ENCODE measurements at regions not wholly inside any gene's neighbourhood (a gene's known extent, or its start where the extent isn't known, plus 50 kb on each side); places are given as distances from the start of the nearest gene placed in this dataset.
"Not testable (repeated sequence)": the region's sequence is repeated elsewhere in the genome, so short reads cannot be mapped to it uniquely, and the experiment has no call there.

DNA sequence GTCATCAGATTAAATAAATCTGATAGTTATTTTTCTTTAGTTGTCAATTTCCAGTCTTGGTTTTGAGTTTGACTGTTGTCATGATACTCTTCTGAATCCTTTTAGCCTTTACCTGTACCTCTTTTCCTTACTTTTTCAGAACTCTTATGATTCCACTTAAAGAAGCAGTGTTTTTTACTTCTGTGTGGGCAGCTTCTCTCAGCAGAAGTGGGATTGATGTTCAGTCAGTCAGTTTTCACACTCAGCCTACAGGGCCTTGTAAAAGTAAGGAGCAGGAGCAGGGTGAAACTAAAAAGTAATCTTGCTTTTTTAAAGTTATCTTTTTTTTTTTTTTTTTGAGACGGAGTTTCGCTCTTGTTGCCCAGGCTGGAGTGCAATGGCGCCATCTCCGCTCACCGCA is 75.1 kb downstream of the HAUS1 start:
- DNase-seq: no peak

GRCh38 chr18:46182633-46183358 is 78.6 kb downstream of the HAUS1 start:
- DNase-seq: no peak

GRCh38 chr18:46184296-46184695 is 80.1 kb downstream of the HAUS1 start:
- not testable (repeated sequence) for DNase-seq

DNA sequence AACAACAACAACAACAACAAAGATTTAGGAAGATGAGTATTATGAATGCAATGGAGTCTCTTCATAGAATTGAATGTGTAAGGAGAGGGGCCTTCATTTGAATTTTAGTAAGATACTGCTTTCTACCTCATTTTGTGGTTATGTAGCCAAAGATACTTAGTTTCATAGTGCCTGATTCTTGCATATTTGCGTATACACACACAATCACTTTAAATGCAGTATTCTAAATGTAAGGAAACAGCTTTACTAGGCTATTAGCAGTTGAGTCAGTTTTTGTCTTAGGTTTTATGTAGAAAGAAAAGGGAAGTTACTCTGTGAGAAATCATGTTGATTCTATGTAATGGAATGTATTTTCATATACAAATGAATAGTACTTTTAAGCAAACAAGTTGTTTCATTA is 80.5 kb downstream of the HAUS1 start:
- DNase-seq: no peak

DNA sequence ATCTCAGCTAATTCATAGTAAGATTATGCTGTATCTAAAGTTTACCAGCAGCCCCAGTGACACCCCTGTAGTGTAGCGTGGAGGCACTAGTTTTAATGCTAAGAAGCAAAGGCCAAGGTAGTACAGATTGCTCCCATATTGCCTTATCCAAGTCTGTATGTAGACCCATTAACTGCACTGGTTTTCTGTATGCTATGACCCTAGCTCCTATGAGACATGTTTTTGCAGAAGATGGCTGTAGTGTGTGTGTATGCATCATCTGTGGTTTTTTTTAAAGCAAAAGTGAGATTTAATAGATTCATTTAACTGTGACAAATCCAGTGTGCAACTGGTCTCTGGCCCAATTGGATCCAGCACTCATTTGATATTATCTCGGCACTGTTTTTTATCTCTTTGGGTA is 86.5 kb downstream of the HAUS1 start:
- no peak for DNase-seq

GRCh38 chr18:46196627-46197243 is 92.5 kb downstream of the HAUS1 start:
- no peak for DNase-seq

GRCh38 chr18:46199515-46200147 is 95.4 kb downstream of the HAUS1 start:
- DNase-seq: no peak

DNA sequence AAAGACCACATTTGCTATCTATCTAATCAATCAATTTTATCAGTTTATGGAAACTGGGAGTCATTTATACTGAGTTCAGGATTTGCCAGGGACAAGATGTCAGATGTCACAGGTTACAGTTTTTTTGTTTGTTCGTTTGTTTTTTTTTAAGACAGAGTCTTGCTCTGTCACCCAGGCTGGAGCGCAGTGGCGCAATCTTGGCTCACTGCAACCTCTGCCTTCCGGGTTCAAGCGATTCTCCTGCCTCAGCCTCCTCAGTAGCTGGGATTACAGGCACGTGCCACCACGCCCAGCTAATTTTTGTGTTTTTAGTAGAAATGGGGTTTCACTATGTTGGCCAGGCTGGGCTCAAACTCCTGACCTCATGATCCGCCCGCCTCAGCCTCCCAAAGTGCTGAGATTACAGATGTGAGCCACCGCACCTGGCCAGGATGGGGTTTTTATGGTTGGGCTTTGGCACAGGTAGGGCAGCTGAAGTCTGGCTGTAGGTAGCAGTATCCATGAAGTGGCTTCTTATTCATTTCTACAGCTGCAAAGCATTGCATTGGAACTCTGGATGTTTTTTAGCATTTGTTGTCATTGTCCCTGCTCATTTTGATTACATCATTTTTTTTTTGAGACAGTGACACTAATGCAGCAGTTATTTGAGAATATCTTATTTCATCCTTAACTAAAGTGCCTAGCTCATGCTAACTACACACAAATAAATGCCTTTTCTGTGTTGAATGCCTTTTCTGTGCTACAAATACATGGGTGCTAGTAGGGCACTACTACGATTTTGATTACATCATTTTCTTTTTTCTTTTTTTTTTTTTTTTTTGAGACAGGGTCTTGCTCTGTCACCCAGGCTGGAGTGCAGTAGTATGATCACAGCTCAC is 96.2 kb downstream of the HAUS1 start:
- DNase-seq: not testable (repeated sequence)

DNA sequence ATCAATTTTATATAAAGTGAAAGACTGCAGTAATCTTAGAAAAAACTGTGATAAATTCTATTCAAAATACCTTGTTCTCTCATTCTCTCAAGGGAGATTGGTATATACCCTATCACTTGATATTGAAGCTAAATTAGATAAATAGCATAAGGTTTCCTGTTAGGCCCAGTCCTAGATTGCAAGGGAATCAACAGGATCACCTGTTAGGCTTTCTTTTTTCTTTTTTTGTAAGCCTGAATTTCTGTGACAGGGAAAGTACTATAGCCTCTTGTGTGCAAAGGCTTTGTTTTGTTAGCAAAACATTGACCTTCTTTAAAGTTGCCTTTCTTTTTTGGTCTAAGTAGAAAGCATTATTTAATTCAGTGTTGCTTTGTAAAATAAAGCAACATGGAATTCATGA is 100.0 kb downstream of the HAUS1 start:
- DNase-seq: no peak

DNA sequence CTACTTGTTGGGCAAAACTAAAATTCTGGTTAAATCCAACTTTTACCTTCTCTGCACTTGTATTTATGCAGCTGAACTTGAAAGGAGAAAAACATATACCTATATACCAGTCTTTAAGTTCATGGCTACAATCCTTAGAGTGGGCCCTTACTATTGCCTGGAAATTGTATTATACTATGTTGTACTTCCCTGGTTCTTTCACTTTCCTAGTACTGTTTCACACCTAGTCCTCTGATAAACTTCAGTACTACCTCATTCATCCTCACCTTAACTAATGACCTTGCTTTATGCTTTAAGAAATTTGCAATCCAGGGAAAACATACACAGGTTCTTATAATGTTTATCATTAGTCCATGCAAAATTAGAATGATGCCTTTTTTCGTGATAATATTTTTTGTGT is 103.8 kb downstream of the HAUS1 start:
- DNase-seq: no peak

GRCh38 chr18:46209161-46209560 is 105.0 kb downstream of the HAUS1 start:
- no peak for DNase-seq

GRCh38 chr18:46211816-46212215 is 107.6 kb downstream of the HAUS1 start:
- DNase-seq: no peak

DNA sequence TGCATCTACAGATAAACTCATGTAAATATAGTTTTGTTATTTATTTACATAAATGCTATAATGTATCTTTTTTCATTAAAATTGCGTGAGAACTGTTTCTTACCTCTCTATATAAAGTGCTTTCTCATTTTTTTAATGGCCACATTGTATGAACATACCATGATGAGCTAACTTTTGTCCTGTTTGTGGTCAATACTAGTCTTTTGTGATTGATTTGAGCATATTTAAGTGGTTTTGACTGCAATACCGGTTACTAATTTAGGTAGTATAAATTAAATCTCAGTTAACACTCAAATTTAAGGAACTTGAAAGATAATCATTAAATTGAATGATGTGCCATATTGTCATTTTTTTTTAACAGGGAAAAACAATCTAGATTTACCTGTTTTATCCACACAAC is 108.2 kb downstream of the HAUS1 start:
- DNase-seq: no peak

- no peak for DNase-seq
Observed at GRCh38 chr18:46213295-46213694, 109.1 kb downstream of the HAUS1 start.

GRCh38 chr18:46214435-46214834 is 110.2 kb downstream of the HAUS1 start:
- no peak for DNase-seq

DNA sequence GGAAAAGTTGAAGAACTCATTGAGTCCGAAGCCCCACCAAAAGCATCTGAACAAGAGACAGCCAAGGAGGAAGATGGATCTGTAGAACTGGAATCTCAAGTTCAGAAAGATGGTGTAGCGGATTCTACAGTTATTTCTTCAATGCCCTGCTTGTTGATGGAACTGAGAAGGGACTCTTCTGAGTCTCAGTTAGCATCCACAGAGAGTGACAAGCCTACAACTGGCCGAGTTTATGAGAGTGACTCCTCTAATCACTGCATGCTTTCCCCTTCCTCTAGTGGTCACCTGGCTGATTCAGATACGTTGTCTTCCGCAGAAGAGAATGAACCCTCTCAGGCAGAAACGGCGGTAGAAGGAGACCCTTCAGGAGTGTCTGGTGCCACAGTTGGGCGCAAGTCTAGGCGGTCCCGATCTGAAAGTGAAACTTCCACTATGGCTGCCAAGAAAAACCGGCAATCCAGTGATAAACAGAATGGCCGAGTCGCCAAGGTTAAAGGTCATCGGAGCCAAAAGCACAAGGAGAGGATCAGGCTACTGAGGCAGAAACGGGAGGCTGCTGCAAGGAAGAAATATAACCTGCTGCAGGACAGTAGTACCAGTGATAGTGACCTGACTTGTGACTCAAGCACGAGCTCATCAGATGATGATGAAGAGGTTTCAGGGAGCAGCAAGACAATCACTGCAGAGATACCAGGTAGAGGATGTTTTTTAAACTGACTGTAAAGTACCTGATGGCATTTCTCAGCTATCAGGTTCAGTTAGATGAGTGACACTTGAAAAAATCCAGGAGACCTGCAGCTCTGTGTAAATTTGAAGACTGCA is 111.9 kb downstream of the HAUS1 start:
- no peak for DNase-seq

DNA sequence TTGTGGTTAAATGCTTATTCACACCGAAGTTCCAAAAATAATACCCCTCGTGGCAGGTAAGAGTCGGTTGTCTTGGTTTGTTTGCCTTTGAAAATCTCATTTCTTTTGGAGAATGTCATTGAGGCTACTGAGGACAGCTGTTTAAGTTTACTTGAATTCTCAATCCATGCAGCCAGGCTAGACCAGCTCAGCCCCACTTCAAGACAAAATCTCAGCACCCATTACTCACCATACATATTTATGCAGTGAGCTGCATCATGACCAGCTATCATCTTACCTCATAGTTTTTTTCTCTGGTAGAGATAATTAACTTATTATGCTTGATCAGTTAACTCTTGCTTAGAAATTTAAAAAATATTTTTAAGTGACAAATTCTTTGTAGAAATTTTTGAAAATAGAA is 115.9 kb downstream of the HAUS1 start:
- DNase-seq: no peak

GRCh38 chr18:46222093-46222492 is 117.9 kb downstream of the HAUS1 start:
- DNase-seq: no peak

DNA sequence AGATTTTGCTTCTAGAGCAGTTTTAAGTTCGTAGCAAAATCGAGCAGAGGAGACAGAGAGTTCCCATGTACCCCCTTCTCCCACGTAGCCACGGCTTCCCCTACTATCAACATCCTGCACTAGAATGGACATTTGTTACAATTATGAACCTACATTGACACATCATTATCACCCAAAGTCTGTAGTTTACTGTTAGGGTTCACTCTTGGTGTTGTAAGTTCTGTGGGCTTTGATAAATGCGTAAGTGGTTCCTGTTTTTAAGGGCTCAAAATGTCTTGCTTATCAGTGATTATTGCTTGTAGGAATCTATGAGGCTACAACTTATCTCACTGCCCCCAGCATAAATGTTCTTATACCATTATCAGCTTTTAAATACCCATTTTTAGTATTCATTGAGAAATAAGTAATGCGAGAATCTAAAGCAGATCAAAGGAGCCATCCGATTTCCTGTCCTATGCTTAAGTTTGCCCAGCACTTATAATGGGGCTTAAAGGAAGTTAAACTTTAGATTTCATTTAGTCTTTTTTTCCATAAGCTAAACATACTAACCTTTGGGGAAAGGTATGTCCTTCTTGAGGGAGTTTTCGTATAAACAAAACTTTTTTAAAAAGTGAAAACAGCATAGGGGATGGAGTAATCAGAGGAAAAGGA is 118.7 kb downstream of the HAUS1 start:
- no peak for DNase-seq

GRCh38 chr18:46224181-46224775 is 120.1 kb downstream of the HAUS1 start:
- no peak for DNase-seq

DNA sequence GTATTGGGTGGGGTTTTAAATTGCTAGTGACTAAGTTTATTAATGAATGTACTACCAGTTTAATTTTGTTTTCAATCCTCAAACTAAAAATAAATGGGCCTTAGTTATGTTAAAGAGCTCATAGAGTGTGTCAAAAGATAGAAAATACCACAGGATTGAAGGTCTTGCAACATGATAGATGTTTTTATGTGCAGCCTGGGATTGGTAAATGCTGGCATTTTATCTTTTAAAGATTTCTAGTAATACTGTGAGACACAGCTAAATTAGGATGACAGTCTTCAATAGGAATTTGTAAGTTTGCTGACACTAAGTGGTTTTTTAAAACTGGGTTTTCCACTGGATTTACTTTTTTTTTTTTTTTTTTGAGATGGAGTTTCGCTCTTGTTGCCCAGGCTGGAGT is 122.3 kb downstream of the HAUS1 start:
- DNase-seq: no peak

GRCh38 chr18:46229641-46230040 is 125.5 kb downstream of the HAUS1 start:
- DNase-seq: not testable (repeated sequence)

Data from NK-92 treated with Interleukin-12 subunit alpha and Interleukin-12 subunit beta, amount 100 ng/mL, for 24 hours (cell line).